ENCODE measurements at regions not wholly inside any gene's neighbourhood (a gene's known extent, or its start where the extent isn't known, plus 50 kb on each side); places are given as distances from the start of the nearest gene placed in this dataset.

DNA sequence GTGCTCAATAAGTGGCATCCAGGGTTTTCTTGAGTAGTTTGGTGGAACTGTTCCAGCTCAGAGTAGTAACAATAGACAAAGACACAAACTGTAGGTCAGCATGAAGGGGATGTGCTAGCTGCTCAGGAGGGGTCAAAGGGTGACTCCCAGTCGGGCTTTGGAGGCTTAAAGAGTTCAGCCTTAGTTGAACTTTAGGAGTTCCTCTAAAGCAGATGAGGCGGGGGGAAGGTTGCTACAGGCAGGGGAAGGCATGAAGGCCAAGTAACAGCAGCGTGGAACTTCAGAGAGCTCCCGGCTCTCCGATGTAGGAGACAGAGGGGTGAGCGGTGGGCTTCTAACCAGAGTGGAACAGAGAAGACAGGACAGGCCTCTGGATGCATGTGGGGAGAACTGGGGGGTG lies 115.5 kb upstream of the CD93 start:
- no peak for DNase-seq (ENCODE audit: low spot score)
- ChIA-PET POLR2A (ENCODE audit: low non-redundant PET) (no interaction called here), CTCF (interaction anchor here (0.5 to 1.4 kb wide), 14 partner anchors 37 to 867 kb away, joined by 3 to 17 read pairs (median 3); partner anchors contain the start of gene THBD)
- TF ChIP-seq CTCF (conservative IDR thresholded peaks at IDR 0.05; ENCODE audit: low read depth): no peak
- H3K27ac ChIP-seq: no peak overlapping the region

DNA sequence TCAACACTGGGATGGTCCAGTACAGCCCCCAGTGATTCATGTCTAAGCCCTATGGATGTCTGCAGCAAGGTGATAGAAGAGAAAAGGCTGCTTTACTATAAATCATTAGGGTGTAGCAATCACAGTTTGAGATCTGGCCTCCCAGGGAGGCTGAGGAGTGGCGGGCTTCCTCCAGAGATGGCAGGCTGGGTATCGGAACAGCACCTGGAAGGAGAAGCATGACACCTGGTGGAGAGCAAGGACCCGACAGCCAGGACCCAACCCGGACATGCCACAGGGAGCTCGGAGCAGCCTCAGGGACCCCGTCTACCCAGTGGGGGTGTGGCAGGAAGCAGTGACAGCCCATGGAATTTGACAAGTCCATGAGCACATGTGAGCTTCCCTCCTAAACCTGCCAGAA lies 114.8 kb upstream of the CD93 start:
- no peak overlapping the region for H3K27ac ChIP-seq
- peak; percentile 61 for TF ChIP-seq CTCF (conservative IDR thresholded peaks at IDR 0.05; ENCODE audit: low read depth)
- POLR2A ChIA-PET (ENCODE audit: low non-redundant PET): no interaction called here
- CTCF ChIA-PET: interaction anchor here (0.5 to 1.4 kb wide), 14 partner anchors 37 to 867 kb away, joined by 3 to 17 read pairs (median 3); partner anchors contain the start of gene THBD
- peak; percentile 81 for DNase-seq (ENCODE audit: low spot score)

- CTCF ChIA-PET: interaction anchor here (0.6 to 1.4 kb wide), 5 partner anchors 35 to 483 kb away, joined by 3 to 17 read pairs (median 4); partner anchors contain the start of gene THBD
- DNase-seq (ENCODE audit: low spot score): no peak
- no peak for TF ChIP-seq CTCF (conservative IDR thresholded peaks at IDR 0.05; ENCODE audit: low read depth)
- POLR2A ChIA-PET (ENCODE audit: low non-redundant PET): no interaction called here
- H3K27ac ChIP-seq: no peak overlapping the region
These were observed 114.3 kb upstream of the CD93 start for GRCh38 chr20:23200413-23200812.

GRCh38 chr20:23199356-23199755 lies 113.2 kb upstream of the CD93 start:
- no peak for TF ChIP-seq CTCF (conservative IDR thresholded peaks at IDR 0.05; ENCODE audit: low read depth)
- no peak overlapping the region for H3K27ac ChIP-seq
- no peak for DNase-seq (ENCODE audit: low spot score)
- ChIA-PET POLR2A (ENCODE audit: low non-redundant PET) (no interaction called here), CTCF (no interaction called here)

GRCh38 chr20:23198815-23199214 lies 112.7 kb upstream of the CD93 start:
- POLR2A ChIA-PET (ENCODE audit: low non-redundant PET): no interaction called here
- no peak overlapping the region for H3K27ac ChIP-seq
- CTCF ChIA-PET: interaction anchor here (1.8 kb wide), 1 partner anchor 148 kb away, joined by 5 read pairs; no protein-coding TSS in a partner anchor
- no peak for DNase-seq (ENCODE audit: low spot score)
- TF ChIP-seq CTCF (conservative IDR thresholded peaks at IDR 0.05; ENCODE audit: low read depth): no peak

GRCh38 chr20:23197836-23198235 lies 111.7 kb upstream of the CD93 start:
- POLR2A ChIA-PET (ENCODE audit: low non-redundant PET): no interaction called here

More at GRCh38 chr20:23197836-23198235, 111.7 kb upstream of the CD93 start:
- no peak for TF ChIP-seq CTCF (conservative IDR thresholded peaks at IDR 0.05; ENCODE audit: low read depth)
- no peak overlapping the region for H3K27ac ChIP-seq
- CTCF ChIA-PET: interaction anchor here (1.8 kb wide), 1 partner anchor 147 kb away, joined by 5 read pairs; no protein-coding TSS in a partner anchor
- DNase-seq (ENCODE audit: low spot score): no peak
